Cardiac muscle cell (in vitro differentiated cells and primary cell): ENCODE measurements at regions not wholly inside any gene's neighbourhood (a gene's known extent, or its start where the extent isn't known, plus 50 kb on each side); places are given as distances from the start of the nearest gene placed in this dataset.

Experiments
- DNase-seq, 2 donors: peaks; one replicate each; pipeline versions ENCODE4 v3.0.0 to v3.0.0-alpha.2; 2010 to 2017; ENCODE audit warnings: low read depth in 1 of 2, low spot score in 1 of 2
- H3K27ac ChIP-seq: fragments of 200-600 bp; sonication (generic); 2 replicates; pipeline ENCODE4 v1.5.1; 2016
- H3K27me3 ChIP-seq: fragments of 200-600 bp; sonication (generic); 2 replicates; pipeline ENCODE4 v1.6.0; 2016; ENCODE audit warnings: control low read depth
- H3K36me3 ChIP-seq: fragments of 200-600 bp; sonication (generic); 2 replicates; pipeline ENCODE4 v1.5.1; 2016; ENCODE audit warnings: control low read depth
- H3K4me1 ChIP-seq: fragments of 200-600 bp; sonication (generic); 2 replicates; pipeline ENCODE4 v1.8.1; 2017; ENCODE audit warnings: low read depth, mild to moderate bottlenecking, mixed run types
- H3K4me3 ChIP-seq: fragments of 200-600 bp; sonication (generic); 2 replicates; pipeline ENCODE4 v1.5.1; 2016; ENCODE audit warnings: mild to moderate bottlenecking
- H3K9me3 ChIP-seq: fragments of 200-600 bp; sonication (generic); 2 replicates; pipeline ENCODE4 v1.5.1; 2017; ENCODE audit warnings: low read depth, mild to moderate bottlenecking, control low read depth
- TF ChIP-seq, protein P1 (sequence below): IDR thresholded peaks from 2 replicates; pipeline ENCODE4 v1.5.1; 2012; ENCODE audit warnings: low read depth, mild to moderate bottlenecking, low read length

DNA sequence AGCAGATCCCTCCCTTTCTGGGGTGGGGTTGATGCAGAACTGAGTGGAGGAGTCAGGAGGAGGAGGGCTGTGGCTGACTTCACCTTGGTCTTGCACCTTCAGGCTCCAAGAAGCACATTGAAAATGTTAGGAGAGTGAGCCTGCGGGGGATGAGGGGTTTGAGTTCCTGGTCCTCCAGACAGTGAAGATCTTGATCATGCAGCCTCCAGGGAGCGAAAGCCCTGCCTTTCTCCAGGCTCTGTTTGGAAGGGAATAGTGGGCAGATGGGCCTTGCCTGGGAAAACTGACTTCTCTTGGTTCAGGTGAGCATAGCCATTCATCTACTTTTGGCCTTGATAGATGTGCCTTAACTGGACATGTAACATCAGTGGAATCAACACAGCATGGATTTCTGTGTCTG, 267.6 kb upstream of the B3GAT1 start:
- TF ChIP-seq, protein P1, sequence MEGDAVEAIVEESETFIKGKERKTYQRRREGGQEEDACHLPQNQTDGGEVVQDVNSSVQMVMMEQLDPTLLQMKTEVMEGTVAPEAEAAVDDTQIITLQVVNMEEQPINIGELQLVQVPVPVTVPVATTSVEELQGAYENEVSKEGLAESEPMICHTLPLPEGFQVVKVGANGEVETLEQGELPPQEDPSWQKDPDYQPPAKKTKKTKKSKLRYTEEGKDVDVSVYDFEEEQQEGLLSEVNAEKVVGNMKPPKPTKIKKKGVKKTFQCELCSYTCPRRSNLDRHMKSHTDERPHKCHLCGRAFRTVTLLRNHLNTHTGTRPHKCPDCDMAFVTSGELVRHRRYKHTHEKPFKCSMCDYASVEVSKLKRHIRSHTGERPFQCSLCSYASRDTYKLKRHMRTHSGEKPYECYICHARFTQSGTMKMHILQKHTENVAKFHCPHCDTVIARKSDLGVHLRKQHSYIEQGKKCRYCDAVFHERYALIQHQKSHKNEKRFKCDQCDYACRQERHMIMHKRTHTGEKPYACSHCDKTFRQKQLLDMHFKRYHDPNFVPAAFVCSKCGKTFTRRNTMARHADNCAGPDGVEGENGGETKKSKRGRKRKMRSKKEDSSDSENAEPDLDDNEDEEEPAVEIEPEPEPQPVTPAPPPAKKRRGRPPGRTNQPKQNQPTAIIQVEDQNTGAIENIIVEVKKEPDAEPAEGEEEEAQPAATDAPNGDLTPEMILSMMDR: no peak
- Histone ChIP-seq H3K27me3 (peaks cover 2% of the 10 kb centered on the region), H3K9me3 (no peaks in the 10 kb centered on the region), H3K27ac (no peak overlapping the region), H3K4me3 (no peak overlapping the region), H3K36me3 (no peaks in the 10 kb centered on the region), H3K4me1 (no peaks in the 10 kb centered on the region)
- DNase-seq: no peak

DNA sequence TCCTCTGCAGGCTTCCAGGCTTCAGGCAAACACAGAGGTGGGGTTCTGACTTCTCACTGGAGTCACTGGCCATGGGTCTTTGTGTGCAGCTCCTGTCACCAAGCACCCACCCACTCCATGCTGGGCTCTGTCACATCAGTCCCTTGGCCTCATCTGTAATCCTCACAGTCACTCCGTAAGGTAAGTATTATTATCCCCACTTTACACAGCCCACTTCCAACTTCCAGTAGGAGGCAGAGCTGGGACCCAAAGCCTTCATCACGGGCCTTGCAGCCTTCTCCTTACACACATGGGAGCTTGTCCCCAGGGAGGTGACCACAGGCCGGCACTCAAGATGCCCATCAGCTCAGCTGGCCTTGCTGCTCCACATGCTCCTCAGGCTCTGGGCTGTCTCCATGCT, 266.7 kb upstream of the B3GAT1 start:
- Histone ChIP-seq H3K27ac (no peak overlapping the region), H3K4me3 (no peak overlapping the region), H3K36me3 (no peaks in the 10 kb centered on the region), H3K27me3 (peaks cover 2% of the 10 kb centered on the region), H3K4me1 (no peaks in the 10 kb centered on the region), H3K9me3 (no peaks in the 10 kb centered on the region)
- TF ChIP-seq, protein P1: no peak
- no peak for DNase-seq

DNA sequence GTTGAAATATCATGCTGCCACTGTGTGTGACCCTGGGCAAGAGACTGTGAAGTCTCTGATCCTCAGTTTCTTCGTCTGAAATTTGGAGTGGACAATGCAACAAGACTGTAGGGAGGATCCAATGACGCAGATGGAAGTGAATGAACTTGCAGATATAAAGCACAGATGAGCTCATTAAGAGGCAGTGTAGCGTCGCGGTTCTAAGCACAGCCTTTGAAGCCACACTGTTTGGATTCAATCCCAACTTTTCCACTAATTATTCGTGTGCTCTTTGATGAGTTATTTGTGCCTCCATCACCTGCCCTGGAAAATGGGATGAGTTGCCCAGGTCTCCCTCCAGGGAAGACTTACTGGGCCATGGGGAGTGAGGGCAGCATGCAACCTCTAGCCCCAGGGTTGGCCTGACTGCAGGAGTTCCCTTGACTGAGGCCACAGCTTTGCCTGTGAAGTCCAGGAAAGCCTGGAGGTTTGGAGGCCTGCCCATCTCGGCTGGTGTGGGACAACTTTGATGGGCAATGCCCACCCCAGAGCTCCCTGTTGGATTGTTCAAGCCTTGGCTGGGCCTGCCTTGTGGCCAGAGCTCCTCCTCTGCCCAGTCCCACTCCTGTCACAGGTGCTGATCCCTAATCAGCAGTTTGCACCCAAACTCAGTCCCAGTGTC, 266.0 kb upstream of the B3GAT1 start:
- Histone ChIP-seq H3K4me1 (no peaks in the 10 kb centered on the region), H3K4me3 (no peak overlapping the region), H3K36me3 (no peaks in the 10 kb centered on the region), H3K9me3 (no peaks in the 10 kb centered on the region), H3K27ac (no peak overlapping the region), H3K27me3 (peaks cover 2% of the 10 kb centered on the region)
- DNase-seq: no peak
- TF ChIP-seq, protein P1: no peak

DNA sequence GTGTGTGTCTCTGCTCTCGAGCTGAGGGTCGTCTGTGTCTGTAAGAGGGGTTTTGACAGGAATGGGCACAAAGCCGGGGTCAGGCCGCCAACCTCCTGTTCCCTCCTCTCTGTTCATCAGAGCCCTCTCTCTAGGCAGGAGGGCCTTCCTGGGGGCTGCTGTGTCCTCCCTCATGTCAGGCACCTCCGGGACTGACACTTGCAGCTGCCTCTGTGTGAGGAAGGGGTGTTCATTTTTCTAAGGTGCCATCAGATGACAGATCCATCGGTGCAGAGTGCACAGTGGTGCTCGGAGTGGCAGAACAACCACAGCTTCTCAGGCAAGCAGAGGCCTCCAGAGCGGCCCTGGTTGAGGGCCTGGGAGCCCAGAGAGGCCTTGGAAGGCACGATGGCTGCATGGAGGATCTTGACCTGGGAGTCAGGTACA, 265.4 kb upstream of the B3GAT1 start:
- Histone ChIP-seq H3K27ac (no peak overlapping the region), H3K4me3 (no peak overlapping the region), H3K9me3 (no peaks in the 10 kb centered on the region), H3K36me3 (no peaks in the 10 kb centered on the region), H3K27me3 (peaks cover 2% of the 10 kb centered on the region), H3K4me1 (no peaks in the 10 kb centered on the region)
- TF ChIP-seq, protein P1: no peak
- DNase-seq: no peak

DNA sequence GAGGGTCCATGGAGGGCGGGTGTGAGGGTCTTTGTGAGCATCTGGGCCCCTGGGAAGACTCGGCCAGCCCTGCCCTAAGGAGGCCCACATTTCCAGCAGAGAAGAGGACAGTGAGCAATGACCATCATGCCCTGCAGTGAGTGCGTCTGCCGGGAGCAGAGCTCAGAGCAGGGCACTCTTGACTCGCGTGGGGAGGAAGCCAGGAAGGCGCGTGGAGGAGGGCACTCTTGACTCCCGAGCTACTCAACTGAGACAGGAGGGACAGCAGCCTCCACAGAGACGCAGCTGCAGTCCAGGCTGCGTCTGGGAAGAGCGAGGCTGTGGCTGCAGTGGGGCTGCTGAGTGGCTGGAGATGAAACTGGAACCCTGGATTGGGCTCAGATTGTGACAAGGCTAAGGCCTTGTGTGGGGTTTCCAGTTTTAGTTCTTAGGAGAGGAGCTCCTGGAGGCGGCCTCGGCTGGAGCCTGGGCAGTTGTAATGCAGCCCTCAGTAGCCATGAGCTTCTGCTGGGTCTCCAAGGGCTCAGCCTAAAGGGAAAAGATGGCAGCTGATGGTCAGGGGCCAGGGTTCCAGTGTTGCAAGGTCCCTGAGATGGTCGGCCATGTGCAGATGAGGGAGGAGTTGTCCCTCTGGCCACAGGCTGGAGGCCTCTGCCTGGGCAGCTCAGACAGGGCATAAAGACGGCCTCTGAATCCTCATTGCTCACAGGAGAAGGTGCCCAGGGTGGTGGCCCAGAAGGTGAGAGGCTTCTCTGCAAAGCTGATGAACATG, 264.7 kb upstream of the B3GAT1 start:
- Histone ChIP-seq H3K27ac (no peak overlapping the region), H3K4me3 (no peak overlapping the region), H3K9me3 (no peaks in the 10 kb centered on the region), H3K4me1 (no peaks in the 10 kb centered on the region), H3K36me3 (no peaks in the 10 kb centered on the region), H3K27me3 (peaks cover 2% of the 10 kb centered on the region)
- no peak for DNase-seq
- TF ChIP-seq, protein P1: no peak
